Tibial artery (tissue), 4 donors: ENCODE measurements at regions not wholly inside any gene's neighbourhood (a gene's known extent, or its start where the extent isn't known, plus 50 kb on each side); places are given as distances from the start of the nearest gene placed in this dataset.

ENCODE experiments used
- DNase-seq, 2 donors: peaks; one replicate each; pipeline ENCODE4 v3.0.0-alpha.2; 2019
- H3K27ac ChIP-seq, 2 donors: fragments of 200-600 bp; sonication (generic) in 1 of 2; 1 replicate in 1 of 2; 2 replicates in 1 of 2; pipeline ENCODE4 v1.5.1; 2018 to 2019; ENCODE audit warnings: mild to moderate bottlenecking in 1 of 2
- H3K27me3 ChIP-seq, 2 donors: fragments of 200-600 bp; sonication (generic) in 1 of 2; one replicate each; pipeline versions ENCODE4 v1.5.1 to v1.6.0; 2016 to 2019
- H3K36me3 ChIP-seq, 3 donors: fragments of 200-600 bp; sonication (generic) in 2 of 3; one replicate each; pipeline ENCODE4 v1.5.1; 2016 to 2019; ENCODE audit warnings: mild to moderate bottlenecking in 2 of 3
- H3K4me1 ChIP-seq, 4 donors: fragments of 200-600 bp; sonication (generic) in 2 of 4; 1 replicate in 3 of 4; 2 replicates in 1 of 4; pipeline ENCODE4 v1.5.1; 2016 to 2019
- H3K4me3 ChIP-seq, 2 donors: fragments of 200-600 bp; sonication (generic) in 1 of 2; 1 replicate in 1 of 2; 2 replicates in 1 of 2; pipeline ENCODE4 v1.5.1; 2018 to 2019; ENCODE audit warnings: mild to moderate bottlenecking in 2 of 2
- H3K9me3 ChIP-seq, 3 donors: fragments of 200-600 bp; sonication (generic) in 1 of 3; one replicate each; pipeline ENCODE4 v1.5.1; 2016 to 2019
- CTCF ChIP-seq, 2 experiments: fragments of 200-600 bp in 1 of 2; fragments of 450-650 bp in 1 of 2; IDR thresholded peaks; one replicate each; pipeline ENCODE4 v1.5.1; 2017 to 2019; ENCODE audit warnings: antibody characterized with exemption in 2 of 2, mild to moderate bottlenecking in 1 of 2, moderate library complexity in 1 of 2
- intact Hi-C: fragments of 100-400 bp; cut with DNase I; formaldehyde crosslinking; loops from one replicate; pipeline ENCODE4 v1.15.0; 2023; ENCODE audit warnings: low total_unique reads

- H3K9me3 ChIP-seq = no peaks in the 10 kb centered on the region
- H3K27me3 ChIP-seq = no peaks in the 10 kb centered on the region
- H3K36me3 ChIP-seq = no peaks in the 10 kb centered on the region
- intact Hi-C loops = no loop called here
- H3K4me1 ChIP-seq = peaks cover 0 to 41% (median 13%) of the 10 kb centered on the region in 4 donors
- no peak for DNase-seq
- no peak overlapping the region for H3K4me3 ChIP-seq
- TF ChIP-seq CTCF (IDR thresholded peaks at IDR 0.05) = no peak
- H3K27ac ChIP-seq = no peak overlapping the region
Measured at GRCh38 chr5:15256485-15256884, 243.5 kb upstream of the FBXL7 start.

GRCh38 chr5:15255576-15255975, 244.4 kb upstream of the FBXL7 start:
- no peak for TF ChIP-seq CTCF (IDR thresholded peaks at IDR 0.05)
- H3K4me3 ChIP-seq = no peak overlapping the region
- no peak overlapping the region for H3K27ac ChIP-seq
- DNase-seq = no peak
- intact Hi-C loops = no loop called here
- no peaks in the 10 kb centered on the region for H3K27me3 ChIP-seq
- H3K4me1 ChIP-seq = peaks cover 0 to 32% (median 8%) of the 10 kb centered on the region in 4 donors
- no peaks in the 10 kb centered on the region for H3K36me3 ChIP-seq
- no peaks in the 10 kb centered on the region for H3K9me3 ChIP-seq

GRCh38 chr5:15254607-15255006, 245.4 kb upstream of the FBXL7 start:
- no peak for DNase-seq
- Histone ChIP-seq H3K27ac (no peak overlapping the region), H3K4me1 (peaks cover 0 to 22% (median 5%) of the 10 kb centered on the region in 4 donors), H3K9me3 (no peaks in the 10 kb centered on the region), H3K4me3 (no peak overlapping the region), H3K36me3 (no peaks in the 10 kb centered on the region), H3K27me3 (no peaks in the 10 kb centered on the region)
- TF ChIP-seq CTCF (IDR thresholded peaks at IDR 0.05) = no peak
- intact Hi-C loops = no loop called here

- Histone ChIP-seq H3K9me3 (no peaks in the 10 kb centered on the region), H3K36me3 (no peaks in the 10 kb centered on the region), H3K27me3 (no peaks in the 10 kb centered on the region), H3K4me1 (peaks cover 0 to 20% (median 0%) of the 10 kb centered on the region in 4 donors), H3K4me3 (no peak overlapping the region), H3K27ac (no peak overlapping the region)
- no peak for DNase-seq
- TF ChIP-seq CTCF (IDR thresholded peaks at IDR 0.05) = no peak
- intact Hi-C loops = no loop called here
Measured at GRCh38 chr5:15252331-15252730, 247.6 kb upstream of the FBXL7 start.

DNA sequence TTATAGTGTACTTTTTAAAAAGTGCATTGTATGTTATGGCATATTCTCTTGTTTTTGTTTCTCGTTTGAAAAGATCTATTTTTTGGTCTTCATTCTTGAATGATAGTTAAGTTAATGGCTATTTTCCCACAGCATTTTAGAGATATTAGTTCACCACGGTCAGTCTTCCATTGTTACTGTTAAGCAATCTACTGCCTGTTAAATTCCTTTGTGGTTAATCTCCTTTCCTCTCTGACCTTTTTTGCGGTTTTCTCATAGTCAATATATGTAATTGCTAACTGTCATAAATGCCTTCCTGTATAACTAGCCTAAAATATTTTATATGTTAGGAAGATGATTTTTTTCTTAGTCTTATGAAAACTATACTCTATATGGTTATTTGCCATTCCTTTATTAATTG, 250.8 kb upstream of the FBXL7 start:
- peaks cover 0 to 4% (median 0%) of the 10 kb centered on the region in 3 donors for H3K36me3 ChIP-seq
- DNase-seq = no peak
- H3K9me3 ChIP-seq = peaks cover 0 to 15% (median 10%) of the 10 kb centered on the region in 3 donors
- no peak overlapping the region for H3K4me3 ChIP-seq
- no peak overlapping the region for H3K27ac ChIP-seq
- intact Hi-C loops = no loop called here
- no peak for TF ChIP-seq CTCF (IDR thresholded peaks at IDR 0.05)
- no peaks in the 10 kb centered on the region for H3K27me3 ChIP-seq
- H3K4me1 ChIP-seq = no peaks in the 10 kb centered on the region

- no peaks in the 10 kb centered on the region for H3K27me3 ChIP-seq
- H3K4me3 ChIP-seq = no peak overlapping the region
- H3K36me3 ChIP-seq = peaks cover 0 to 4% (median 0%) of the 10 kb centered on the region in 3 donors
- H3K4me1 ChIP-seq = no peaks in the 10 kb centered on the region
- no peak overlapping the region for H3K27ac ChIP-seq
- no peak for DNase-seq
- no peak for TF ChIP-seq CTCF (IDR thresholded peaks at IDR 0.05)
- peaks cover 0 to 15% (median 10%) of the 10 kb centered on the region in 3 donors for H3K9me3 ChIP-seq
- intact Hi-C loops = no loop called here
Measured at GRCh38 chr5:15248731-15249130, 251.2 kb upstream of the FBXL7 start.
